Activated CD8-positive, alpha-beta memory T cell treated with anti-CD3 and anti-CD28 coated beads for 24 hours (primary cell): ENCODE measurements at regions not wholly inside any gene's neighbourhood (a gene's known extent, or its start where the extent isn't known, plus 50 kb on each side); places are given as distances from the start of the nearest gene placed in this dataset.
"Not testable (repeated sequence)": the region's sequence is repeated elsewhere in the genome, so short reads cannot be mapped to it uniquely, and the experiment has no call there.

Experiments
- DNase-seq: peaks from one replicate; pipeline ENCODE4 v3.0.0-alpha.2; 2020

GRCh38 chr10:25811052-25811685, 122.9 kb upstream of the MYO3A start:
- DNase-seq: no peak

- DNase-seq: no peak
Observed at GRCh38 chr10:25813511-25813910, 120.5 kb upstream of the MYO3A start.

DNA sequence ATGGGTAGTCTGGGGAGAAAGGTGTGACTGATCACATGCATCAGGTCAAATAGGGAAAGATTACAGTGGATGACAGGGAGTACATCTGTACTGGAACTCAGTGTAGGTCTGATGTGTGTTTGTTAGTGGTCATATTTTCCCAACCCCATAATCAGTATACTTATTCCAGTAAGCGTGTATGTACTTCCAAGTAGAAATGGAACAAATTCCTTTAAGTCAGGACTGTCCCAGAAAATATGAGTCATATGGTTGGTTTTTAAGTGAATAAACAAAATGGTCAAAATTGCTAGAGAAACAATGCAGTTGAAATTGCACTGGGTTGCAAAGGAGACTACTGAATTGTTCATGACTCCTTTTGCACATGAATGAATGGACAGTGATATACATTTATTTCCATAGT, 118.8 kb upstream of the MYO3A start:
- no peak for DNase-seq

DNA sequence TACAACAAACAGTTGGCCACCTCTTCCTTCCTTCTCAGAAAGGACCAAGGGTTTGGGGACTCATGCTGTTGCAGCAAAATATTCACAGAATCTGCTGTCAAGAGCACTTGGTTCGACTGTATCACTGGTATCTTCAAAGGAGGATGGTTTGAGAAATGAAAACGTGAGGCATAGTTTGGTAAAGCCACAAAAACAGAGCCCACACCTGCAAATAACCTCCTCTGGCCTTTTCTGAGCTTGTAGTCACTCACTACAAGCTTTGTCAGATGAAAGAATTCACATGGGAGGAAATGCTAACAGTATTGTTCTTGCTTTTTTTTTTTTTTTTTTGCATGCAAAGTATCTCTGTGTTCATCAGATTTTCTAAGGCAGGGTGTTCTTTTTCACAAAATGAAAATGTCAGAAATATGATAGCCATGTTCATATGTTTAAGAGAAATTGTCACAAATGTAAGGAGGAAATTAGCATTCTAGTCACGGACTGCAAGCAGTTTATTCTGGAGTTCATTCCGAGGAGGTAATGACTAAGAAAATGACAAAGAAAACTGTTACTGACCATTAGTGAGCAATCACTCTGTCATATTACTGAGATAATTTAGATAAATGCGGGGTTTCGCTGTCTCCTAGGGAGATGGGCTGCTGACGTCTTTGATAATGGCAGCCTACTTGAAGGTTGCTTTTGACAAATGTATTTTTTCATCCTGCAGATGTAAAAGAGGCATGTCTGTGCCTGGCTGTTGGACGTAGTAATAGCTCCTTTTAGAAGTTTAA, 117.8 kb upstream of the MYO3A start:
- DNase-seq: no peak

DNA sequence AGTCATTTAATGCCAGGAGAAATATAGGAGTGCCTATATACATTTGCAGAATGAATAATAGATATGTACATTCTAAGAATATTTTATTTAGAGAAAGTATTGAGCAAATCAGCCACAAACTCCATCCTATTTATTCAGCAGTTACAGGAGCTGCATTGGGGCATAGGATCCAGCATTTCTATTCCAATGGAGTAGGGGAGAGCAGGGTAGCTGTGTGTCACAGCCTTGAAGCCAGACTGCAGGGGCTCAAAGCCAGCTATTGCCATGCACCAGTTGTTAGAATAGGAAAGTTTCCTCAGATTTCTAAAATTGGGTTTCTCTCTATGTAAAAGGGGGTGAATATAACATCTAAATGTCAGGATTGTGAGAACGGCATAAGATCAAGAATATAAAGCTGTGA, 116.8 kb upstream of the MYO3A start:
- no peak for DNase-seq

DNA sequence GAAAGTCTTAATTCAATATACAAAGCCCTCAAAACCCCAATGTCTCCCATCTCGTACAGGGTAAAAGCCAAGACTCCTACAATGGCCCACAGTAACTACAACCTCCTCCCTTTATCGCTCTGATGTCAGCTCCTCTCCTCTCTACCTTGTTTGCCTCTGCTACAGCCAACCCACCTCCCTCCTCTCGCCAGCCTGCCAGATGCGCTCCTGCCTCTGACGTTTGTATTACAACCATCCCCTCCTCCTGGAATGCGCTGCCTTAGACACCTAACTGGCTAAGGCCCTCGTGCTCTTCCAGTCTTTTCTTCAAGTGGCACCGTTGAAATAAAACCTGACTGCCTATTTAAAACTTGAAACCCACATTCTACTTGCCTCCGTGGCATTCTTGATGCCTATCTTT, 115.3 kb upstream of the MYO3A start:
- no peak for DNase-seq

DNA sequence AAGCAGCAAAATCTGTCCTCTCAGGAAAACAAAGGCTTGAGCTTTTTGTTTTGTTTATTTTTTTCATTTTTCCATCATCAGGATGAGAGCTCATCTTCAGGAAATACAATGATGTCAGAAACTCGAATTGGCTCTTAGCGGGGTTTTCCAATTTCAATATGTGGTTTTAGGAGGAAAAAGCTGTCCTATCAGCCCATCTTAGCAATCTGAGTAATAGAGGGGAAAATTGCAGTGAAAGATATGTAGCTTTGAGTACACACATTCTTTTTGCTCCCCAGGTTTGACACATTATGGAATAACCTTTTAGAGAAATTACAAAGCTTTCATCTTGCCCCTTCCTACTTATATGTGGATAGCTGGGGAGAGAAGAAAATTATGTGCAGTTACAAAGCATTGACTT, 113.6 kb upstream of the MYO3A start:
- no peak for DNase-seq

GRCh38 chr10:25820874-25821273, 113.2 kb upstream of the MYO3A start:
- DNase-seq: no peak

DNA sequence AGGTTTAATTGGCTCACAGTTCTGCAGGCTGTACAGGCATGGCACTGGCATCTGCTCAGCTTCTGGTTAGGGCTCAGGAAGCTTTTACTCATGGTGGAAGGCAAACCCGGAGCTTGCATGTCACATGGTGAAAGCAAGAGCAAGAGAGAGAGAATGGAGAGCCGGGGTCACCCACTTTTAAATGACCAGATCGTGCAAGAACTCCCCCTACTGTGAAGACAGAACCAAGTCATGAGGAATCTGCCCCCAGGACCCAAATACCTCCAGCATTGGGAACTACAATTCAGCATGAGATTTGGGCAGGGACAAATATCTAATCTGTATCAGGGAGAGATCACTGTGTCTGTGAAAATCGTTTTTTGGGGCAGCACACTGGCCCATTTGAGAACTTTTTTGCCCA, 110.0 kb upstream of the MYO3A start:
- no peak for DNase-seq

GRCh38 chr10:25828475-25828874, 105.6 kb upstream of the MYO3A start:
- DNase-seq: no peak

GRCh38 chr10:25831080-25831479, 102.9 kb upstream of the MYO3A start:
- no peak for DNase-seq

GRCh38 chr10:25839683-25840082, 94.3 kb upstream of the MYO3A start:
- DNase-seq: no peak

GRCh38 chr10:25840875-25841274, 93.2 kb upstream of the MYO3A start:
- DNase-seq: not testable (repeated sequence)

DNA sequence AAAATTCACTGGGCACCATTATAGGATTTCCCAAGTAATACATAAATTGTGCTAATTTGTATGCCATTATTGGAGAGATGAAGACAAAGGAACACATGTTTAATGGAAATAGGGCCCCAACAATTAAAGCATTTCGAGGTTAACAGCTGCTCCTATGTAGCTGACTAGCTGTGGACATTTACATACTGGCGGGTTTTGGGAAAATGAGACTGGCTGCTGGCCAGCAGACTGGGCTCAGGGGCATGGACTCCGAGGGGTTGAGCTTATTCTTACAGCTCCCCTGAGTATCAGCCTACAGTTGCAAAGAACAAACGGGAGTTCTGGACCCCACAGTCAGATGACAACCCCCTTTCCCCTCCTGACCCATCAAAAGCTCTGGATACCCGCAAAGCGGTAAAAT, 91.9 kb upstream of the MYO3A start:
- DNase-seq: no peak

DNA sequence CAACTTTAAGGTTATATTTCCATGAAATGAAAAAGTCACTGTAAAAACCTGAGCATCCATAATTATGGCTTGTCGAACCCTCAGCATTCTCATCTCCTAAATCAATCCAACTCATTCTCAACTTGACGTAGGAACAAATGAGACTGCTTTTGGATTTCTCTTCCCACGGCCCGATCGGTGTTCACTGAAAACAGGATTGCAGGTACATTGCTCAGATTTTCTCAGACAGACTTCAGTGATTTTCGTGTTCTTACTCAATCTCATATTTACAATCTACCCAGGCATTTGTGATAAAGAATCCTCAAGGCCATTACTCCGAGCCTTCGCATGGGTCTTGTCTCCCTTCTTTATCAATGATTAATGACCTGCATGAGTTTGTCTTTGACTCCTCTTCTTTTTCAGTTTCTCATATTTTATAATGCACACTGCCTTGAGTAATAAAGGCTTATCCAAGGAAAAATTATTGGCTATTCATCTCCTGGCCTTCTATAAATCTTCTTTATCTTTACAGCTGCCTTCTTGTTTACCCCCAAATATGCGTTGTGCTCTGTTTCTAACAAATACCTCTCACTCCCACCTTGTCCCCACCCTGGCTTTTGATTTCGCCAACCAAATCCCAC, 90.4 kb upstream of the MYO3A start:
- DNase-seq: no peak

- DNase-seq: not testable (repeated sequence)
Observed at GRCh38 chr10:25844716-25845115, 89.3 kb upstream of the MYO3A start.

DNA sequence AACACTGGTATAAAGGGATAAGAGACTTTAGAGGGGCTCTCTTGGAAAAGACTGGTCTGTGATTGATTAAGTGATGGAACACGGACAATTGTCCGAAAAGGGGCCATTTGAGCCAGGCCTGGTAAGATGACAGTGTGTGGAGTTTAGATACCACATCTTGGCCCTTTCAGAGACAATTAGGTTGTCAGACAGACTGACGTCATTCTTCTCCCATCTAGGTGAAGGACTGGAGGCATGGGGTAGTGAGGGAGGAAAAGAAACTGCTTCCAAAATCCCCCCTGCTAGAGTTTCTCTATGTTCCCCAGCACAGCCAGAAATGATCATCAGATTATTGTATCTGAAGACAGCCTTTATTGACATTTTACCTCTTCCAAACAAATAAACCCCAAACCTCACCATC, 84.8 kb upstream of the MYO3A start:
- DNase-seq: no peak

DNA sequence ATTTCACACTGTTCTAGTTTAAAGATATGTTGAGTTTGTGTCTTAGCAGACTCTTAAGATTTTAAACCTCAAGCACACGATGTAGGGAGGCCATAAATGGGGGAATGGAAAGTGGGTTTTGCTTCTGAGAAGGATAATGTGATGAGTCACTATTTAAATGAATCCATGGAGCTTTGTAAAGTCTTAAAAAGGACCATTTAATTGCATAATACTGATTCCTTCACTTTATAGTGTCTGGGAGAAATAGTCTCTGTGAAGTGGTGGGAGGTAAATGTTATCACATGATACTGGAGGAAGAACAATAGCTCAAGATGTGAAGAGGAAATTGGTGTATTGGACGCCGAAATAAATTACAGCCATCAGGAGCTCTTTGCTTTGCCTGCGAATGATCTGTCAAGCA, 84.0 kb upstream of the MYO3A start:
- no peak for DNase-seq

DNA sequence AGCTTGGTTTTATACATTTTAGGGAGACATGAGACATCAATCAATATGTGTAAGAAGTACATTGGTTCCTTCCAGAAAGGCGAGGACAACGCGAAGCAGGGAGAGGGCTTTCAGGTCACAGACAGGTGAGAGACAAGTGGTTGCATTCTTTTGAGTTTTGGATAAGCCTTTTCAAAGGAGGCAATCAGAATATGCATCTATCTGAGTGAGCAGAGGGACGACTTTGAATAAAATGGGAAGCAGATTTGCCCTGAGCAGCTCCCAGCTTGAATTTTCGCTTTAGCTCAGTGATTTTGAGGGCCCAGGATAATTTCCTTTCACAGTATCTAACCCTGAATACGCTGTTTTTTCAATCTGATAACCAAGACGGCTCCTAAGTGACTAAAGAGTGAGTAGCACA, 82.5 kb upstream of the MYO3A start:
- no peak for DNase-seq

DNA sequence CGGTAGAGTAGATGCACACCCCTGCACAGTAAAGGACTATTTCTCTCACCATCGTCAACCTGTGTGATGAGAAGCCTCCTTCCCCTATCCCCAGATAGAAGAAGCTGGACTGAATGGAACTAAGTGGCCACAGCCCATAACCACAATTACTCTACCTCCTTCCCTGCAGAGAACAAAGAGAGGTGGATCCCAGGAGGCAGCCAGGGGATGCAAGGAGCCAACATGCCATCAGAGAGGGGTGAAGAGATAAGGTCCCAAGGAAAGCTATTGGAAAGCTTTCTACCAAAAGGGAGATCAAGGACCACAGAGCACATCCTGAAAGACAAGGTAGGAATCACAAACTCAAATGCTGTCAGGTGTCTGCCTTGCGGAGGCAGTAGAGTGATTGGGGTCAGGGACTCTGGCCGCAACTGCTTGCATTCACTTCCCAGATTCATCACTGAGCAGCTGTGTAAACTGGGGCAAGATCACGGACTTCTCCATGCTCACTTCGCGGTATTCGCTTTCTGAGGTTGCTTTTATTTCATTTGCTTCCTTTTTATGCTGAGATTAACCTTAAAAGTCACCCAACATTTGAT, 81.6 kb upstream of the MYO3A start:
- DNase-seq: no peak

DNA sequence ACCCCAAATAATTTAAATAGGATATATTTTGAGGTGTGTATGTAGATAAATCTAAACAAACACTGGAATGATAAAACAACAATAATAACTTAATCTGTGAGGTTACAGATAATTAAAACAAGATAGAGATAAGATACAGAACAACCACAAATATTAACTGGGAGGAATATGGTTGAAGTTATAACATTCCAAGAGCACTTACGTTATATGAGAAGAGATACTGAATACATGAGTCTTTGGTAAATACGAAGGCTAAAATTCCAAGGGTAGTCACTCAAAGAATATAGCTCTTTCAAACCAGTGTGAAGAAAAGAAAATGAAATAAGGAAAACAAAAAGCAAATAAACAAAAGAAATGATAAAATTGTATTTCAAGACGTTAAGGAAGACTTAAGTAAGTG, 76.0 kb upstream of the MYO3A start:
- no peak for DNase-seq

DNA sequence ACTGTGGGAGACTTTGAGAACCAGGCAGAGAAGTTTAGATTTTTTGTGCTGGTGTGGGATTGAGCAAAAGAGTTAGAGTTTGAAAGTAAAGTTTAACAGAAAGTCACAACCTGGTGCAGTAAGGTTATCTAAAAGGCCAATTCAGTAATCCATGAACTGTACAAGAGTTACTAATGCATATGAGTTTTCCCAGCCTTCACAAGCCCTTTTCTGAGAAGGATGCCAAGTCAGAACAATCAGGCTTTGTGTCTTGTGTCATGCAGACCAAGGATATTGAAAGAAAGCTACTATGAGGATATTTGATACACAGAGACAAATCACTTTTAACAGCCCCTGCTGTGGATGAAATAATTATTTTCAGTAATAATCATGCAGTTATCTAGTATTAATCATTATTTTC, 68.8 kb upstream of the MYO3A start:
- DNase-seq: no peak

DNA sequence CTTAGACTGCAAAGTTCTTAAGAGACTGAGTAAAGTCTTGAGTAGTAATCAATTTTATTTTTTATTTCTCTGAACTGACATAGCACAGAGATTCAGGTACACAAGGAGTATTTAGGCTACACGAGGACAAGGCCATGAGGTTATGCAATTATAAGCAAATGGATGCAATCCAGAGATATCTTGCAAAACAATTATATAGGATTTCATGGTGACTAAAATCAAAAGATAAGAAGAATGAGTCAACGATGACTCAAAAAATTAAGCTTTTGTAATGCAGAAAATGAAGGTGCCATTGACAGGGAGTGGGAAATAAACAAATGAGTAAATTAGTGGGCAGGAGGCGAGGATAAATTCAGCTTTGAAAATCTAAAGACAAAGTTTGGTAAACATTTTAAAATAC, 66.7 kb upstream of the MYO3A start:
- no peak for DNase-seq

DNA sequence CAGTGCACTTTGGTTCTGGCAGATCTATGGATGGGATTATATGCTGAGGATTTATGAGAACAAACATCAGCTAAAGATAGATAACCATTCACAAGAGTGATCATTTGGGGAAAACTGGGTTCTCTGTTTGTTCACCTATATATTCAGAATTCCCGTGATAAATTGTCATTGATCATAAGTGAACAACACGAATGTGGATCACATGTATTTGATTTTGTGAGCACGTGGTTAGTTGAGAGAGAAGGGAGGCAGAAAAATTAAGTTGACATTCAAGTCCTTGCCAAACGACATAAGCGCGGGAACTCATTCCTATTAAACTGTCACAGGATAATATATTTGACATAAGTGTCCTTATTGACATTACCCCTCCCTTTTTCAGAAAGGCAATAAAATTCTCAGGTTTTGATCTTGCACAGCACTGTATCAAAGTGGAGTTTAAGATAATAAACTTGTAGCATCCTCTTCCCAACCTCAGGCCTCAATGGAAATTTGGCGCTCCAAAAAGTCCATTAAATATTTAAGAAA, 64.9 kb upstream of the MYO3A start:
- DNase-seq: no peak
